ENCODE measurements at regions not wholly inside any gene's neighbourhood (a gene's known extent, or its start where the extent isn't known, plus 50 kb on each side); places are given as distances from the start of the nearest gene placed in this dataset.

GRCh38 chr6:28693751-28694443 is 168.2 kb downstream of the GPX5 start:
- no peaks in the 10 kb centered on the region for H3K79me2 ChIP-seq (ENCODE audit: insufficient read depth, low read length)
- no peak overlapping the region for H3K27ac ChIP-seq (ENCODE audit: low read depth, low read length)
- H3K9ac ChIP-seq (ENCODE audit: low read length), result no peak overlapping the region
- no peaks in the 10 kb centered on the region for H3K9me3 ChIP-seq (ENCODE audit: insufficient read depth, low read length)
- H3K27me3 ChIP-seq (ENCODE audit: low read length), result no peaks in the 10 kb centered on the region
- H3K9me2 ChIP-seq (replicated peaks; ENCODE audit: insufficient read depth, low read length), result no peaks in the 10 kb centered on the region
- no peak overlapping the region for H3K4me2 ChIP-seq (ENCODE audit: low read depth, low read length, poor library complexity, severe bottlenecking)
- H4K20me1 ChIP-seq (ENCODE audit: low read depth, low read length), result no peaks in the 10 kb centered on the region
- no peaks in the 10 kb centered on the region for H3K36me3 ChIP-seq (ENCODE audit: low read length)
- TF ChIP-seq CTCF (IDR thresholded peaks at IDR 0.05; ENCODE audit: insufficient read depth, low read length, poor library complexity, severe bottlenecking) (no peak), EZH2phosphoT487 (conservative IDR thresholded peaks at IDR 0.05; ENCODE audit: low read length) (no peak)
- no peak overlapping the region for H2AFZ ChIP-seq (ENCODE audit: low read depth, low read length, severe bottlenecking)
- no peak overlapping the region for H3K4me3 ChIP-seq (ENCODE audit: insufficient read depth, low read length, poor library complexity, severe bottlenecking)
- H3F3A ChIP-seq (ENCODE audit: insufficient read depth), result no peaks in the 10 kb centered on the region

GRCh38 chr6:28695715-28696114 is 170.0 kb downstream of the GPX5 start:
- Histone ChIP-seq H3F3A (ENCODE audit: insufficient read depth) (no peaks in the 10 kb centered on the region), H3K9me2 (replicated peaks; ENCODE audit: insufficient read depth, low read length) (no peaks in the 10 kb centered on the region), H3K79me2 (ENCODE audit: insufficient read depth, low read length) (no peaks in the 10 kb centered on the region), H2AFZ (ENCODE audit: low read depth, low read length, severe bottlenecking) (no peak overlapping the region), H3K27me3 (ENCODE audit: low read length) (no peaks in the 10 kb centered on the region), H3K9ac (ENCODE audit: low read length) (no peak overlapping the region), H3K4me2 (ENCODE audit: low read depth, low read length, poor library complexity, severe bottlenecking) (no peak overlapping the region), H4K20me1 (ENCODE audit: low read depth, low read length) (no peaks in the 10 kb centered on the region), H3K36me3 (ENCODE audit: low read length) (no peaks in the 10 kb centered on the region), H3K4me3 (ENCODE audit: insufficient read depth, low read length, poor library complexity, severe bottlenecking) (no peak overlapping the region), H3K27ac (ENCODE audit: low read depth, low read length) (no peak overlapping the region), H3K9me3 (ENCODE audit: insufficient read depth, low read length) (no peaks in the 10 kb centered on the region)
- TF ChIP-seq CTCF (IDR thresholded peaks at IDR 0.05; ENCODE audit: insufficient read depth, low read length, poor library complexity, severe bottlenecking), result no peak
- no peak for TF ChIP-seq EZH2phosphoT487 (conservative IDR thresholded peaks at IDR 0.05; ENCODE audit: low read length)

- no peaks in the 10 kb centered on the region for H4K20me1 ChIP-seq (ENCODE audit: low read depth, low read length)
- TF ChIP-seq EZH2phosphoT487 (conservative IDR thresholded peaks at IDR 0.05; ENCODE audit: low read length) (no peak), CTCF (IDR thresholded peaks at IDR 0.05; ENCODE audit: insufficient read depth, low read length, poor library complexity, severe bottlenecking) (no peak)
- H3K4me3 ChIP-seq (ENCODE audit: insufficient read depth, low read length, poor library complexity, severe bottlenecking), result no peak overlapping the region
- no peaks in the 10 kb centered on the region for H3K36me3 ChIP-seq (ENCODE audit: low read length)
- H3K9ac ChIP-seq (ENCODE audit: low read length), result no peak overlapping the region
- no peaks in the 10 kb centered on the region for H3F3A ChIP-seq (ENCODE audit: insufficient read depth)
- no peak overlapping the region for H2AFZ ChIP-seq (ENCODE audit: low read depth, low read length, severe bottlenecking)
- no peaks in the 10 kb centered on the region for H3K9me2 ChIP-seq (replicated peaks; ENCODE audit: insufficient read depth, low read length)
- H3K4me2 ChIP-seq (ENCODE audit: low read depth, low read length, poor library complexity, severe bottlenecking), result no peak overlapping the region
- no peaks in the 10 kb centered on the region for H3K9me3 ChIP-seq (ENCODE audit: insufficient read depth, low read length)
- H3K79me2 ChIP-seq (ENCODE audit: insufficient read depth, low read length), result no peaks in the 10 kb centered on the region
- H3K27ac ChIP-seq (ENCODE audit: low read depth, low read length), result no peak overlapping the region
- no peaks in the 10 kb centered on the region for H3K27me3 ChIP-seq (ENCODE audit: low read length)
Measured at GRCh38 chr6:28696167-28696566, 170.5 kb downstream of the GPX5 start.
